VCaP (cell line): ENCODE measurements at regions not wholly inside any gene's neighbourhood (a gene's known extent, or its start where the extent isn't known, plus 50 kb on each side); places are given as distances from the start of the nearest gene placed in this dataset.
"Not testable (repeated sequence)": the region's sequence is repeated elsewhere in the genome, so short reads cannot be mapped to it uniquely, and the experiment has no call there.

Experiments used
- H3K27ac ChIP-seq: fragments of 450-650 bp; 2 replicates; pipeline ENCODE4 v1.5.1; 2017
- CTCF ChIP-seq: fragments of 450-650 bp; conservative IDR thresholded peaks from 2 replicates; pipeline ENCODE4 v1.5.1; 2017; ENCODE audit warnings: mild to moderate bottlenecking, moderate library complexity

- no peak for TF ChIP-seq CTCF
These were observed 179.7 kb upstream of the ST6GALNAC5 start for GRCh38 chr1:76687307-76688175.

GRCh38 chr1:76690766-76691165 is 176.5 kb upstream of the ST6GALNAC5 start:
- TF ChIP-seq CTCF = no peak
- H3K27ac ChIP-seq = no peak overlapping the region

More at GRCh38 chr1:76687307-76688175, 179.7 kb upstream of the ST6GALNAC5 start:
- H3K27ac ChIP-seq = peak overlapping the region; percentile 91

- no peak for TF ChIP-seq CTCF
- no peak overlapping the region for H3K27ac ChIP-seq
These were observed 171.7 kb upstream of the ST6GALNAC5 start for GRCh38 chr1:76695535-76695934.

GRCh38 chr1:76697361-76697760 is 169.9 kb upstream of the ST6GALNAC5 start:
- TF ChIP-seq CTCF = no peak
- H3K27ac ChIP-seq = no peak overlapping the region

GRCh38 chr1:76699646-76700045 is 167.6 kb upstream of the ST6GALNAC5 start:
- not testable (repeated sequence) for H3K27ac ChIP-seq

GRCh38 chr1:76700200-76700599 is 167.1 kb upstream of the ST6GALNAC5 start:
- not testable (repeated sequence) for H3K27ac ChIP-seq

GRCh38 chr1:76705560-76705959 is 161.7 kb upstream of the ST6GALNAC5 start:
- no peak for TF ChIP-seq CTCF

GRCh38 chr1:76713535-76713934 is 153.7 kb upstream of the ST6GALNAC5 start:
- TF ChIP-seq CTCF = no peak
- no peak overlapping the region for H3K27ac ChIP-seq

More at GRCh38 chr1:76705560-76705959, 161.7 kb upstream of the ST6GALNAC5 start:
- no peak overlapping the region for H3K27ac ChIP-seq
